ENCODE measurements at regions not wholly inside any gene's neighbourhood (a gene's known extent, or its start where the extent isn't known, plus 50 kb on each side); places are given as distances from the start of the nearest gene placed in this dataset.

- TF ChIP-seq CTCF (conservative IDR thresholded peaks at IDR 0.05; ENCODE audit: low read length) (no peak), EZH2phosphoT487 (IDR thresholded peaks at IDR 0.05; ENCODE audit: borderline replicate concordance, low read depth, low read length) (no peak)
These were observed 125.2 kb upstream of the RFLNA start for GRCh38 chr12:124169577-124170284.
